Lower leg skin (tissue), 3 donors: ENCODE measurements at regions not wholly inside any gene's neighbourhood (a gene's known extent, or its start where the extent isn't known, plus 50 kb on each side); places are given as distances from the start of the nearest gene placed in this dataset.

Experiments
- POLR2A ChIP-seq, 2 donors: fragments of 450-650 bp; IDR thresholded peaks; one replicate each; pipeline ENCODE4 v1.6.1; 2016 to 2017; ENCODE audit warnings: antibody characterized with exemption in 2 of 2, mild to moderate bottlenecking in 1 of 2, moderate library complexity in 1 of 2
- TF ChIP-seq, protein P1 (sequence below), 3 donors: fragments of 450-650 bp; IDR thresholded peaks; one replicate each; pipeline ENCODE4 v1.5.1; 2016; ENCODE audit warnings: antibody characterized with exemption in 3 of 3, mild to moderate bottlenecking in 3 of 3, moderate library complexity in 2 of 3

DNA sequence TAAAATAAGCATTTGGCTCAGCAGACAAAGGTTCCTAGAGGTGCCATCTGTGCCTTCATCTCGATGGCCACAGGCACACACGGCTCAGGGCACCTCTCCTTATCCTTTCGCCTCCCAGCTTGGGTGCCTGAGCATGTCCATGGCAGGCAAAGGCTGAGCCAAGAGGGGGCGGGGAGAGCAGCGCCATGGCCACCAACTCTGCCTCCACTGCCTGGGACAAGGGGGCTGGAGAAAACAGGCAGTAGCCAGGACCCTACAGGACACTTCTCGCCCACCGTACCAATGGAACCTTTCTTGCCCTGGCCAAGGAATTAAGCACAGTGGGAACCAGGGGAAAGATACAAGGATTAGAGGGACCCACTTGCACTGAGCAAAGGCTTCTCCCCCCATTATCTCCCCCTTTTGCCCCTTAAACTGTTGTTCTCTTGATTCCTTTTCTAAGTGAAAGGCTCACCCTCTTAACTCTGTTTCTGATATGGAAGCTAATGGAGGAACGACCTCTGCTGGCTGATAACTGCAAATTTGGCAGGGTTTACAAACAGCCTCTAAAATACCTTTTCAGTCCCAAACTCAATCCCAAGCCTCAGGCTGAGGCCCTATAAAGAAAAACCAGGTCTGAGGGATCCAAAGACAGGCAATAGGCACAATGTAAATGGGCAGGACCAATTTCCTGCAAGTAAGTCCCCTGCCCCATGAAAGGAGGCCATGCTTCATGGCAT lies 335.2 kb downstream of the ADAM29 start:
- TF ChIP-seq, protein P1, sequence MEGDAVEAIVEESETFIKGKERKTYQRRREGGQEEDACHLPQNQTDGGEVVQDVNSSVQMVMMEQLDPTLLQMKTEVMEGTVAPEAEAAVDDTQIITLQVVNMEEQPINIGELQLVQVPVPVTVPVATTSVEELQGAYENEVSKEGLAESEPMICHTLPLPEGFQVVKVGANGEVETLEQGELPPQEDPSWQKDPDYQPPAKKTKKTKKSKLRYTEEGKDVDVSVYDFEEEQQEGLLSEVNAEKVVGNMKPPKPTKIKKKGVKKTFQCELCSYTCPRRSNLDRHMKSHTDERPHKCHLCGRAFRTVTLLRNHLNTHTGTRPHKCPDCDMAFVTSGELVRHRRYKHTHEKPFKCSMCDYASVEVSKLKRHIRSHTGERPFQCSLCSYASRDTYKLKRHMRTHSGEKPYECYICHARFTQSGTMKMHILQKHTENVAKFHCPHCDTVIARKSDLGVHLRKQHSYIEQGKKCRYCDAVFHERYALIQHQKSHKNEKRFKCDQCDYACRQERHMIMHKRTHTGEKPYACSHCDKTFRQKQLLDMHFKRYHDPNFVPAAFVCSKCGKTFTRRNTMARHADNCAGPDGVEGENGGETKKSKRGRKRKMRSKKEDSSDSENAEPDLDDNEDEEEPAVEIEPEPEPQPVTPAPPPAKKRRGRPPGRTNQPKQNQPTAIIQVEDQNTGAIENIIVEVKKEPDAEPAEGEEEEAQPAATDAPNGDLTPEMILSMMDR (IDR thresholded peaks at IDR 0.05) = no peak
- TF ChIP-seq POLR2A (IDR thresholded peaks at IDR 0.05) = no peak
